Uterus (tissue), 3 donors: ENCODE measurements at regions not wholly inside any gene's neighbourhood (a gene's known extent, or its start where the extent isn't known, plus 50 kb on each side); places are given as distances from the start of the nearest gene placed in this dataset.

Experiments
- DNase-seq, 2 donors: peaks; one replicate each; pipeline ENCODE4 v3.0.0-alpha.2; 2019 to 2020
- H3K27ac ChIP-seq, 2 donors: fragments of 200-600 bp; sonication (generic); 1 replicate in 1 of 2; 2 replicates in 1 of 2; pipeline ENCODE4 v1.5.1; 2016 to 2018
- H3K27me3 ChIP-seq, 2 donors: fragments of 200-600 bp; sonication (generic); one replicate each; pipeline ENCODE4 v1.5.1; 2018 to 2019; ENCODE audit warnings: control low read depth in 1 of 2
- H3K36me3 ChIP-seq, 2 donors: fragments of 200-600 bp; sonication (generic); one replicate each; pipeline ENCODE4 v1.5.1; 2019; ENCODE audit warnings: control low read depth in 1 of 2
- H3K4me1 ChIP-seq, 2 donors: fragments of 200-600 bp; sonication (generic); one replicate each; pipeline ENCODE4 v1.5.1; 2018 to 2019; ENCODE audit warnings: control low read depth in 1 of 2
- H3K4me3 ChIP-seq, 2 donors: fragments of 200-600 bp; sonication (generic); 1 replicate in 1 of 2; 2 replicates in 1 of 2; pipeline ENCODE4 v1.5.1; 2018 to 2019; ENCODE audit warnings: mild to moderate bottlenecking in 1 of 2
- H3K9me3 ChIP-seq, 2 donors: fragments of 200-600 bp; sonication (generic); one replicate each; pipeline ENCODE4 v1.5.1; 2019; ENCODE audit warnings: control low read depth in 1 of 2
- CTCF ChIP-seq, 4 experiments: fragments of 200-600 bp in 2 of 4; fragments of 450-650 bp in 2 of 4; sonication (generic) in 2 of 4; IDR thresholded peaks; one replicate each; pipeline ENCODE4 v1.5.1; 2016 to 2019; ENCODE audit warnings: antibody characterized with exemption in 4 of 4, mild to moderate bottlenecking in 2 of 4, moderate library complexity in 1 of 4
- POLR2A ChIP-seq, 2 donors: fragments of 450-650 bp; IDR thresholded peaks; one replicate each; pipeline ENCODE4 v1.6.1; 2016; ENCODE audit warnings: antibody characterized with exemption in 2 of 2, mild to moderate bottlenecking in 1 of 2, moderate library complexity in 1 of 2
- intact Hi-C: fragments of 100-400 bp; cut with DNase I; formaldehyde crosslinking; loops from one replicate; pipeline ENCODE4 v1.15.1; 2023; ENCODE audit warnings: low total_unique reads
- donor health status: DM: yes; HTN: yes; CAD: no.

GRCh38 chr5:136667789-136668188 lies 302.4 kb upstream of the TRPC7 start:
- TF ChIP-seq POLR2A (IDR thresholded peaks at IDR 0.05): no peak
- TF ChIP-seq CTCF (IDR thresholded peaks at IDR 0.05): no peak
- no peaks in the 10 kb centered on the region for H3K4me1 ChIP-seq
- no peaks in the 10 kb centered on the region for H3K36me3 ChIP-seq
- intact Hi-C loops: no loop called here
- no peak overlapping the region for H3K4me3 ChIP-seq
- H3K9me3 ChIP-seq: no peaks in the 10 kb centered on the region
- H3K27me3 ChIP-seq: no peaks in the 10 kb centered on the region
- DNase-seq: no peak
- H3K27ac ChIP-seq: no peak overlapping the region

- DNase-seq: no peak
- Histone ChIP-seq H3K9me3 (no peaks in the 10 kb centered on the region), H3K36me3 (no peaks in the 10 kb centered on the region), H3K27ac (no peak overlapping the region), H3K4me3 (no peak overlapping the region), H3K27me3 (no peaks in the 10 kb centered on the region), H3K4me1 (no peaks in the 10 kb centered on the region)
- intact Hi-C loops: no loop called here
- no peak for TF ChIP-seq POLR2A (IDR thresholded peaks at IDR 0.05)
- no peak for TF ChIP-seq CTCF (IDR thresholded peaks at IDR 0.05)
These were observed 301.8 kb upstream of the TRPC7 start for GRCh38 chr5:136666970-136667620.

GRCh38 chr5:136665331-136665730 lies 300.0 kb upstream of the TRPC7 start:
- Histone ChIP-seq H3K36me3 (no peaks in the 10 kb centered on the region), H3K27me3 (no peaks in the 10 kb centered on the region), H3K4me1 (no peaks in the 10 kb centered on the region), H3K27ac (no peak overlapping the region), H3K9me3 (no peaks in the 10 kb centered on the region), H3K4me3 (no peak overlapping the region)
- intact Hi-C loops: no loop called here
- TF ChIP-seq POLR2A (IDR thresholded peaks at IDR 0.05) (no peak), CTCF (IDR thresholded peaks at IDR 0.05) (no peak)
- no peak for DNase-seq

GRCh38 chr5:136661026-136661425 lies 295.7 kb upstream of the TRPC7 start:
- no peak for DNase-seq
- intact Hi-C loops: no loop called here
- Histone ChIP-seq H3K4me1 (no peaks in the 10 kb centered on the region), H3K9me3 (no peaks in the 10 kb centered on the region), H3K27me3 (no peaks in the 10 kb centered on the region), H3K36me3 (no peaks in the 10 kb centered on the region), H3K27ac (no peak overlapping the region), H3K4me3 (no peak overlapping the region)
- TF ChIP-seq POLR2A (IDR thresholded peaks at IDR 0.05) (no peak), CTCF (IDR thresholded peaks at IDR 0.05) (no peak)

- Histone ChIP-seq H3K36me3 (no peaks in the 10 kb centered on the region), H3K27ac (no peak overlapping the region), H3K27me3 (no peaks in the 10 kb centered on the region), H3K4me3 (no peak overlapping the region), H3K4me1 (no peaks in the 10 kb centered on the region), H3K9me3 (no peaks in the 10 kb centered on the region)
- TF ChIP-seq CTCF (IDR thresholded peaks at IDR 0.05): no peak
- TF ChIP-seq POLR2A (IDR thresholded peaks at IDR 0.05): no peak
- no peak for DNase-seq
- intact Hi-C loops: no loop called here
These were observed 291.5 kb upstream of the TRPC7 start for GRCh38 chr5:136656811-136657210.
